CD4-positive, alpha-beta T cell treated with Interleukin-6 for 4 hours (primary cell): ENCODE measurements at regions not wholly inside any gene's neighbourhood (a gene's known extent, or its start where the extent isn't known, plus 50 kb on each side); places are given as distances from the start of the nearest gene placed in this dataset.

Experiments used
- DNase-seq: peaks from one replicate; pipeline ENCODE4 v3.0.0-alpha.2; 2020; ENCODE audit warnings: mixed read lengths

DNA sequence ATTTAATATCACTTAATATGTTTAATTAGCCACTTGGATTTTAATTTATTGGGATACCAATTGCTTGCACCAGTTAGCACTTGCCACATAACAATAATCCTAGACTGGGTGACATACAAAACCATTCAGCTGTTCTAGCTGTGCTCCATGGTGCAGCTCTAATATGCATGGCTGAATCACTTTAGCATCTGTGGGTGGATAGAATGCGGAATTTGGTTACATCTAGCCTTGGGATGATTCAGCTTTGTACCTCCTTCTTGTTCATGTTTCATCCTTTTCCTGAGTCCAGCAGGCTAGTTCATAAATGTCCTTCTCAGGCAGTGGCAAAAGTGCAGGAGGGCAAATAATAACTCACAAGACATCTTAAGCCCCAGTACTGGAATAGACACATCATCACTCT lies 1263.0 kb downstream of the LRFN5 start:
- no peak for DNase-seq

DNA sequence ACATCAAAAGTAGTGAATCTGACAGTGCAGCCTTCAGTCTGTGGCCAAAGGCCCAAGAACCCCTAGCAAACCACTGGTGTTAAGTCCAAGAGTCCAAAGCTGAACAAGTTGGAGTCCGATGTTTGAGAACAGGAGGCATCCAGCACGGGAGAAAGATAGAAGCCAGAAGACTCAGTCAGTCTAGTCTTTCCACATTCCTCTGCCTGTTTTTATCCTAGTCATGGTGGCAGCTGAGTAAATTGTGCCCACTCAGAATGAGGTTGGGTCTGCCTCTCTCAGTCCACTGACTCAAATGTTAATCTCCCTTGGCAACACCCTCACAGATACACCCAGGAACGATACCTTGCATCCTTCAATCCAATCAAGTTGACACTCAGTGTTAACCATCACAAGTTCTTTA lies 1255.4 kb downstream of the LRFN5 start:
- no peak for DNase-seq

- no peak for DNase-seq
These were observed 1253.7 kb downstream of the LRFN5 start for GRCh38 chr14:42860371-42860770.

DNA sequence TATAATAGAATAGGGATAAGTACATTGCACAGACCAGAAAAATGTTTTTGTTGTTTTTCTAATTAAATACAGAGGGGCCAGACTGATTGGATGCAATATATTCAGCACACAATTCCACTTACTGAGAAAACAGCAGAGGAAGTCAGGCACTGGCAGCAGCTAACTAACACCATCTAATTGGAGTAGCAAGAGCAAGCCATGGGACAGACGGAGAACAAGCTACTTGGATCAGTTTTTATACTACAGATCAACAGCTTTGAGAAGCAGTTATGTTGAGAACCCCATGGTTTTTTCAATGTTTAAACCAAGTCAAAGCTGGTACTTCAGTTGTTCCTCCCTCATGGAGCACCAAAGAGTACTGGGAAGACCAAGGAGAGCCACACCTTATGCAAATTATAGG lies 1249.4 kb downstream of the LRFN5 start:
- DNase-seq, result no peak

DNA sequence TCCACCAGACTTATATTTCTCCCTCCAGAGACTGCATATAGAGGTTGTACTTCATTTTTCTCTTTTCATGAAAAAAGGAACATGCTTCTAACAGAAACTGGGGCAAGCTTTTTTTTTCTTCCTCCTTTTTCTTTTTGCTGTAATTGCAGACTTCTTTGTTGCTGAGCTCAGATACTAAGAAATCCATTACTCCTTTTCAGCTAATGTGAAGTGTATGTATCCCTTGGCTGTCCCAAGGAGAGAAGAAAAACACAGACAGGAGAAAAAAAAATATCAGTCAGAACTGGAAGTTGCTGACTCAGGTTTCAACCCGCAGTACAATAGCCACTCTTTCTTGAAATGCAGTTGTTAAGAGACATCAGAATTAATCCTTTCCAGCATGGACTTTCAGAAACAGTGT lies 1248.4 kb downstream of the LRFN5 start:
- no peak for DNase-seq

DNA sequence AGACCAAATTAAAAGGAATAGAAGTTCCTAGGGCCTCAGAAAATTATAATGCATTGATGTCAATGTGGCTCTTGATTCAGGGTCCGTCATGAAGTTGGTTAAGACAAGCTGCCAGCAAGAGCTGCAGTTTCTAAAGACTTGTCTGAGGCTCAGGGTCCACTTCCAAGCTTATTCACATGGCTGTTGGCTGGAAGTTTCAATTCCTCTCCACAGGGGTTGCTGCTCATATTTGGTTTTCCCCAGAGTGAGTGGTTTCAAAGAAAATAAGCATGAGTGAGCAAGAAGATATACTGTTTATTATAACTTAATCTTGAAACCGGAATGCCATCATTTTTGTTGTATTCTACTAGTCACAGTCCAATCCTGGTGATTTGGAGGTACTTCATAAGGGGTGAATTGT lies 1247.4 kb downstream of the LRFN5 start:
- DNase-seq, result no peak

DNA sequence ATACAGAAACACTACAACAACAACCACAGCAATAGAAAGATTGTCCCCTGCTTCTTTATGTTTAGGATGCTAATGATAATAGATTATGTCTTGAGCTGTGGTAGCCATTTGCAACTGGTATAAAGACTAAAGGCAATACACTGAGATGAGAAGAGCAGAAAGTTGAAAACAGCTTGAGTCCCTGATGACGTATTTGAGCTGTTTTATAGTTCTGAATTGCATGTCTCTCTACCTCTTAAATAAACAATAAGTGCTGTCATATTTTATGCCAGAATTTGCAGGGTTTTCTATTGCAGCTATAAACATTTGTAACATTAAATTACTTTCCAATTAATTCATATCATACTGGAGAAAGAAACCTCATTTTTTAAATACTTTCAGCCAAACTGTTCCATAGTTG lies 1242.0 kb downstream of the LRFN5 start:
- DNase-seq, result no peak

GRCh38 chr14:42814817-42815216 lies 1208.1 kb downstream of the LRFN5 start:
- no peak for DNase-seq

- no peak for DNase-seq
These were observed 1200.2 kb downstream of the LRFN5 start for GRCh38 chr14:42806909-42807315.

GRCh38 chr14:42804141-42804540 lies 1197.5 kb downstream of the LRFN5 start:
- DNase-seq, result no peak

DNA sequence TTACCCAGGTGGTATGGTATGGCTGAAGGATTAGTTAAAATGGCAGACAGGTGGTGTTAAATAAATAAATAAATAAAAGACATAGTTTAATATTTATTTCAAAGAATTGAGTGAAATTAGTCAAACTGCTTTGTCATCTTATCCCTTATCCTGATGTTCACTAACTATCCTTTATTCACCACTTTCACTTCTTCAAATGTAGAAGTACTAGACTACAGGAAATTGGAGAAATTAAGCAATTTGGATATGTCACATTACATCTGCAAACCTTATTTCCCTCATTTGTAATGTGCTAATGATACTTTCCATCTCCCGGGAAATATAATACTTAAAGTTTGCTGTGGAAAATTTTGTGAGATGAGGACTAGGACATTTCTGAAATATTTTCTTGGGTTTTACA lies 1195.7 kb downstream of the LRFN5 start:
- DNase-seq, result no peak

DNA sequence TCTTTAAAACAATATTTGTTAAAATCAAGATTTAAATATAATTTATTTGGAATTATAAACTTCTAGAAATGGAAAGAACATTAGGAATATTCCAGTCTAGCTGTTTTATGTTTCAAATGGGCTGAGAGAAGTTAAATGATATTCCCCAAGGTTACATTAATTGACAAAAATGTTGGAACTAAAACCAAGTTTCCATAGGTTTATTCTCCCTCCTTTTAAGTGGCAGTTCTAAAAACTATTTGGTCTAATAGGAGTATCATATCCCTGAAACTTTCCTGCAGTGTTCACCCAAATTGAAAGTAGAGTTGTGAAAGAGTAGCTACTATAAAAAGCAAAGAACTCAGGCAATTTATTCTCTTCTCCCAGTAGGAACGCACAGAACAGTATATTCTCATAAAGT lies 1185.5 kb downstream of the LRFN5 start:
- no peak for DNase-seq

DNA sequence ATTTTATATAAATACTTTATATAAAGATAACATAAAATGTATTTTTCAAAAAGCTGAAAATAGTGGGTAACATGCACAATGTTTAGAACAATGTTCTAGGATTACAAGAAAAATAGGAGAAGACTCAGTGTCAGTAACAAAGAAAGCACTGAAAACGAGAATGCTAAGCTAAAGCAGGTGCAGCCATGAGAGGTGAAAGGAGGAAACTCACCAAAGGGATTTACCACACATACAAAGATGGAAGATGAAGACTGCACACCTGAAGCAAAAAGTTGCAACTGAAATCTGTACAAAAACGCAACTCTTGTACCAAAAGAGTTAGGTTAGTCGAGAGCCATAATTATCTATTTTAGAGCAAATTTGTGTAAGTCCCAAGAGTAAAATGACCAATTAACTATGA lies 1176.1 kb downstream of the LRFN5 start:
- DNase-seq, result no peak

- no peak for DNase-seq
These were observed 1172.3 kb downstream of the LRFN5 start for GRCh38 chr14:42778984-42779383.

- DNase-seq, result no peak
These were observed 1144.1 kb downstream of the LRFN5 start for GRCh38 chr14:42750771-42751170.

DNA sequence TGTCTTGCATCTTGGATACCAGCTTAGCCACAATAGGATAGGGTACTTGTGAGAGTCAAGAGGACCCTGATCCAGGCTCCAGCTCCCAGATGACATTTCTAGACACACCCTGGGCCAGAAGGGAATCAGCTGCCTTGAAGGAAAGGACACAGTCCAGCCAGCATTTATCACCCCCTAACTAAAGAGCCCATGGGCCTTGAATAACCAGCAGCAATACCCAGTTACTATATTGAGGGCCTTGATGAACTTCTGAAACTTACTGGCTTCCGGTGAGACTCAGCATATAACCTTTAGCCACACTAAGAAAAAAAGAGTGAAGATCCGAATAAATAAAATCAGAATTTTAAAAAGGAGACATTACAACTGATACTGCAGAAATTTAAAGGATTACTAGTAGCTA lies 1135.4 kb downstream of the LRFN5 start:
- DNase-seq, result no peak

DNA sequence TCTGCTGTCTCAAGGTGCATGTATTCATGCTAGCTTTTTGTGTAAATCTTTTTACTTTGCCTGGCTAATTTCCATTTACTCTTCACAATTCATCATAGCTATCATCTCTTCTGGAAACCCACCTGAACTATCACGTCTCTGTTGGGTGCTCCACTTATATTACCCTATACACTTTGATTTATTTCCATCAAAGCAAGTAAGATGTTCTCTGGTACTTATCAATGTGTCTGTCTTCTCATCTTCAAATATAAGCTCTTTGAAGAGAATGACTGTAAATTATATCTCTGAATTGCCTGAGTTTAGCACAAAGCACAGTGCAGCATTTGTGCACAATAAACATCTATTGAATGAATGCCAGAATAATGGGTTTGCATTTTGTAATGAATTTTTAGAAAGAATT lies 1129.7 kb downstream of the LRFN5 start:
- no peak for DNase-seq

- DNase-seq, result no peak
These were observed 1127.4 kb downstream of the LRFN5 start for GRCh38 chr14:42734041-42734440.

DNA sequence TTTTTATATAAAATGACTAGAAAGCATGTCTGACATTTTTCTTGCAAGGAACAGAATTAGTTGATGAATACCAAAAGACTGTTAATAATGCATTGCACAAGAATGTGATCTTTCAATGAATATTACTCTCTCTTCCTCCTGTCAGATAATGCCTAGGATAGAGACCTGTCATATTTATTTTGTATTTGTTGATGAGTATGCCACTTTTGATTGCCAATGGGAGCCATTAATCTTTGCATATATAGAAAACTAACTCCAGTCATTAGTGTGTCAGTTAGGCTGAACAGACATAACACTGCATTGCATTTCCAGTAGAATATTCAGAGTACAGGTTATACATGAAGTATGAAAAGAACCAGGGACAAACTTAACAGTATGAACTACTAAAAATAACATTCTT lies 1125.3 kb downstream of the LRFN5 start:
- DNase-seq, result no peak

DNA sequence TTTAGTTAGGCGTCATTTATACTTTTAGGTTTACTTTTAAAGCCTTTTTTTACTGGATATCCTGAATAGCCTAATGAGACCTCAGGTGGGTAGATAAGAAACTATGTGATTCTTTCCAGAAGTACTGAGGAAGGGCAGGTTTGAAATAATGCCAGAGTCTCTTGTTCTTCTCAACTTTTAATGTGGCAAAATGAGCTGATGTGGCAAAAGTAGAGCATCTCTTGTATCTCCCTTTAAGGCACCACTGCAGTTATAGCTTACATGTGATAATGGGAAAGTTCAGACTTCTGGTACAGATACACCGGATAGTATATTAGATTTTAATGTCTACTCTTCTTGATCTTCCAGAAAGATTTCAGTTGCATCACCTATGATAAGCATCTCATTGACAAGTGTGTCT lies 1124.8 kb downstream of the LRFN5 start:
- DNase-seq, result no peak

DNA sequence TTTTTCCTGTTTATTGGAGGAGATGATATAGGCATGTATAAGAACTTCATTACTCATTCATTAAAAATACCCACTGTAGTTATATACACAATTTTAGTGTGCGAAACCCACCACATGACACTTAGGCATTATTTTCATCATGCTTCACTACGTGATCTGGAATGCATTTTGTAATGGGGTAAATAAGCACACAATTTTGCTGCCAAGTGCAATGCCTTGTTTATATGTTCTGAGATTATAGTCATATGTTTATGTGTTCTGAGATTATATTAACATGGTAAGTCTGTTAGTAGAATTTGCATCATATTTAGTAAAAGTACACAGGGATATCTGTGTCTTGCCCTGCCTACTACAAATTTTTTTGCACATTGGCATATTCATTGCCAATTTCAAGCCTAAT lies 1123.0 kb downstream of the LRFN5 start:
- no peak for DNase-seq

GRCh38 chr14:42719391-42719790 lies 1112.7 kb downstream of the LRFN5 start:
- no peak for DNase-seq

GRCh38 chr14:42715316-42715715 lies 1108.6 kb downstream of the LRFN5 start:
- DNase-seq, result no peak

- DNase-seq, result no peak
These were observed 1103.4 kb downstream of the LRFN5 start for GRCh38 chr14:42710071-42710470.

- DNase-seq, result no peak
These were observed 1096.8 kb downstream of the LRFN5 start for GRCh38 chr14:42703501-42703900.

DNA sequence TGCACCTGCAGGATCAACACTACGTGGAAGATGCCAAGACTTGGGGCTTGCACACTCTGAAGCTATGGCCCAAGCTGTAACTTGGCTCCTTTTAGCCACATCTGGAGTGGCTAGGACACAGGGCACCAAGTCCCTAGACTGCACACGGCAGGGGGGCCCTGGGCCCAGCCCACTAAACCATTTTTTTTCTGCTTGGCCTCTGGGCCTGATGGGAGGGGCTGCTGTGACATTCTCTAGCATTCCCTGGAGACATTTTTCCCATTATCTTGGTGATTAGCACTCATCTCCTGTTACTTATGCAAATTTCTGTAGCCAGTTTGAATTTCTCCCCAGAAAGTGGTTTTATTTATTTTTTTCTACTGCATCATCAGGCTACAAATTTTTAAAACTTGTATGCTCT lies 1080.7 kb downstream of the LRFN5 start:
- no peak for DNase-seq
